Upper lobe of left lung (tissue), 6 donors: ENCODE measurements at regions not wholly inside any gene's neighbourhood (a gene's known extent, or its start where the extent isn't known, plus 50 kb on each side); places are given as distances from the start of the nearest gene placed in this dataset.

ENCODE experiments used
- ATAC-seq, 2 donors: fragments of 200-7000 bp; cut with Tn5 transposase; one replicate each; pipeline ENCODE4 v1.9.1; 2022; ENCODE audit warnings: mild to moderate bottlenecking in 2 of 2, moderate library complexity in 2 of 2; ENCODE audit not compliant: low FRiP score in 2 of 2
- DNase-seq, 2 donors: peaks; one replicate each; pipeline ENCODE4 v3.0.0-alpha.2; 2019 to 2020
- H3K27ac ChIP-seq, 4 donors: fragments of 200-600 bp; sonication (generic); one replicate each; pipeline ENCODE4 v1.5.1; 2016 to 2019
- H3K27me3 ChIP-seq, 4 donors: fragments of 200-600 bp; sonication (generic); one replicate each; pipeline ENCODE4 v1.5.1; 2017 to 2019
- H3K36me3 ChIP-seq, 4 donors: fragments of 200-600 bp; sonication (generic); one replicate each; pipeline ENCODE4 v1.5.1; 2016 to 2019
- H3K4me1 ChIP-seq, 4 donors: fragments of 200-600 bp; sonication (generic); one replicate each; pipeline ENCODE4 v1.5.1; 2018 to 2019
- H3K4me3 ChIP-seq, 4 donors: fragments of 200-600 bp; sonication (generic); one replicate each; pipeline ENCODE4 v1.5.1; 2017 to 2019; ENCODE audit warnings: mild to moderate bottlenecking in 2 of 4, moderate library complexity in 1 of 4
- H3K9me3 ChIP-seq, 4 donors: fragments of 200-600 bp; sonication (generic); one replicate each; pipeline ENCODE4 v1.5.1; 2018 to 2019
- EP300 ChIP-seq, 4 donors: sonication (generic); formaldehyde crosslinking; IDR thresholded peaks; one replicate each; pipeline ENCODE4 v1.5.1; 2017; ENCODE audit warnings: antibody characterized with exemption in 4 of 4, control low read depth in 2 of 4
- POLR2A ChIP-seq, 4 donors: fragments of 450-650 bp; IDR thresholded peaks; one replicate each; pipeline ENCODE4 v1.5.1; 2016 to 2017; ENCODE audit warnings: antibody characterized with exemption in 4 of 4, mild to moderate bottlenecking in 2 of 4
- POLR2AphosphoS5 ChIP-seq, 2 donors: sonication (generic); formaldehyde crosslinking; IDR thresholded peaks; one replicate each; pipeline ENCODE4 v1.5.1; 2017; ENCODE audit warnings: antibody characterized with exemption in 2 of 2
- WGBS, 2 donors: methylation state at CpG; one replicate each; pipeline ENCODE4 v1.1.5; 2017 to 2018; 5-methylcytosine and 5-hydroxymethylcytosine counted together
- TF ChIP-seq, protein P1 (sequence below), 6 experiments: fragments of 450-650 bp in 4 of 6; fragments of 200-600 bp in 2 of 6; sonication (generic) in 2 of 6; IDR thresholded peaks; one replicate each; pipeline ENCODE4 v1.5.1; 2016 to 2019; ENCODE audit warnings: antibody characterized with exemption in 6 of 6
- donor health status: DM: no; HTN: no; CAD: no; lungs with moderate emphysema.
- donor health status: DM: no; HTN: yes; CAD: no; lungs with severe emphysema.

DNA sequence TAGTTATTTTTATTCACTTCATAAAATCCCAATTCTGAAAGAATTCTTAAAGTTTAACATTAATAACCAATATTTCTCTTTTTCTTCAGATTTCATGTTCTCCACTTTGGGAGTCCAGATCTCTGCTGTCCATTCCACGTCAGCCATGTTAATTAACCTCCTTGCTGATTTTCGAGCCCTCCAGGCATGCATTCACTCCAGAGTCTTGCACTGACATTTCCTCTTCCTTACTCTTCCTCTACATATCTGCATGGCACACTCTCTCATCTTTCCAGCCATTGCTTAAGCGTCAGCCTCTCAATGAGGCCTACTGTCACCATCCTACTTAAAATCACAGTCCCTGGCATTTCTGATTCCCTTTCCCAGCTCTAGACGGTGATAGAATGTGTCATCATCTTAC, 144.8 kb downstream of the MAD2L1 start:
- no peak overlapping the region for H3K27ac ChIP-seq
- no peaks in the 10 kb centered on the region for H3K4me1 ChIP-seq
- 84 to 88% methylated on average over 4 of the region's 4 CpGs for WGBS, 2 donors
- no peak overlapping the region for H3K4me3 ChIP-seq
- DNase-seq (no peak), ATAC-seq (no peak)
- H3K36me3 ChIP-seq = no peaks in the 10 kb centered on the region
- H3K27me3 ChIP-seq = no peaks in the 10 kb centered on the region
- no peaks in the 10 kb centered on the region for H3K9me3 ChIP-seq
- TF ChIP-seq POLR2A (IDR thresholded peaks at IDR 0.05) (no peak), EP300 (IDR thresholded peaks at IDR 0.05) (no peak), POLR2AphosphoS5 (IDR thresholded peaks at IDR 0.05) (no peak)
- TF ChIP-seq, protein P1, sequence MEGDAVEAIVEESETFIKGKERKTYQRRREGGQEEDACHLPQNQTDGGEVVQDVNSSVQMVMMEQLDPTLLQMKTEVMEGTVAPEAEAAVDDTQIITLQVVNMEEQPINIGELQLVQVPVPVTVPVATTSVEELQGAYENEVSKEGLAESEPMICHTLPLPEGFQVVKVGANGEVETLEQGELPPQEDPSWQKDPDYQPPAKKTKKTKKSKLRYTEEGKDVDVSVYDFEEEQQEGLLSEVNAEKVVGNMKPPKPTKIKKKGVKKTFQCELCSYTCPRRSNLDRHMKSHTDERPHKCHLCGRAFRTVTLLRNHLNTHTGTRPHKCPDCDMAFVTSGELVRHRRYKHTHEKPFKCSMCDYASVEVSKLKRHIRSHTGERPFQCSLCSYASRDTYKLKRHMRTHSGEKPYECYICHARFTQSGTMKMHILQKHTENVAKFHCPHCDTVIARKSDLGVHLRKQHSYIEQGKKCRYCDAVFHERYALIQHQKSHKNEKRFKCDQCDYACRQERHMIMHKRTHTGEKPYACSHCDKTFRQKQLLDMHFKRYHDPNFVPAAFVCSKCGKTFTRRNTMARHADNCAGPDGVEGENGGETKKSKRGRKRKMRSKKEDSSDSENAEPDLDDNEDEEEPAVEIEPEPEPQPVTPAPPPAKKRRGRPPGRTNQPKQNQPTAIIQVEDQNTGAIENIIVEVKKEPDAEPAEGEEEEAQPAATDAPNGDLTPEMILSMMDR (IDR thresholded peaks at IDR 0.05) = no peak

DNA sequence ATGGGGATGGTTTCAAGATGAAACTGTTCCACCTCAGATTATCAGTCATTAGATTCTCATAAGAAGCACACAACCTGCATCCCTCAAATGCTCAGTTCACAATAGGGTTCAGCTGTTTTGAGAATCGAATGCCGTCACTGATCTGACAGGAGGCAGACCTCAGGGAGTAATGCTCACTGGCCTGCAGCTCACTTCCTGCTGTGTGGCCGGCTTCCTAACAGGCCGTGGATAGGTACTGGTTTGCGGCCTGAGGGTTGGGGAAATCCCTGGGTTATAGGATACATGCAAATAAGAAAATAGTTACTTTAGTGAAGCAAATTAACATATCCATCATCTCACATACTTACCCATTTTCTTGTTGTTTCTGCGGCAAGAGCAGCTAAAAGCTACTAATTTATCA, 160.4 kb downstream of the MAD2L1 start:
- 92 to 94% methylated on average over 6 of the region's 6 CpGs for WGBS, 2 donors
- no peak overlapping the region for H3K4me3 ChIP-seq
- no peak overlapping the region for H3K27ac ChIP-seq
- DNase-seq = no peak
- ATAC-seq = no peak
- H3K9me3 ChIP-seq = no peaks in the 10 kb centered on the region
- no peaks in the 10 kb centered on the region for H3K4me1 ChIP-seq
- TF ChIP-seq, protein P1 (IDR thresholded peaks at IDR 0.05) = no peak
- TF ChIP-seq EP300 (IDR thresholded peaks at IDR 0.05) = no peak
- no peak for TF ChIP-seq POLR2AphosphoS5 (IDR thresholded peaks at IDR 0.05)
- no peak for TF ChIP-seq POLR2A (IDR thresholded peaks at IDR 0.05)
- H3K27me3 ChIP-seq = no peaks in the 10 kb centered on the region
- H3K36me3 ChIP-seq = no peaks in the 10 kb centered on the region

DNA sequence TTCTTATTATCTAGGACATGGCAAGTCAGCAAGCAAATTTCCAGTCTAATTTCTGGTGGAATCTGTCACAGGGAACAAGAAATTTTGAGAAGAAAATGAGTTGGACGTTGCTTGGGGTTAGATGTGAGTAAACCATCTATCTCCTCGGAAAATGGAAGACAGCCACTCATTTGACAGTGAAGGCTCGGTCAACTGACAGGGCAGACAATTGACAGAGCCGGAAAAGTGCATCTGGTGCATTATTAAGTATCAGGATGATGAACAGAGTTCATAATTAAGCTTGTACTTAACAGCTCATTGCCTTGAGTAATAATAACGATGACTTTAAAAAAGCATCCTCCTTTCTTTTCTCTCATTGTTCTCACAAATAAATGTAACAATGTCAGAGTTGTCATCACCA, 168.4 kb downstream of the MAD2L1 start:
- DNase-seq = no peak
- TF ChIP-seq EP300 (IDR thresholded peaks at IDR 0.05) = no peak
- no peak for TF ChIP-seq POLR2A (IDR thresholded peaks at IDR 0.05)
- no peak for TF ChIP-seq POLR2AphosphoS5 (IDR thresholded peaks at IDR 0.05)
- TF ChIP-seq, protein P1 (IDR thresholded peaks at IDR 0.05) = no peak
- Histone ChIP-seq H3K27me3 (no peaks in the 10 kb centered on the region), H3K4me3 (no peak overlapping the region), H3K9me3 (no peaks in the 10 kb centered on the region), H3K4me1 (no peaks in the 10 kb centered on the region), H3K36me3 (no peaks in the 10 kb centered on the region), H3K27ac (no peak overlapping the region)
- no peak for ATAC-seq
- 77 to 78% methylated on average over 5 of the region's 5 CpGs for WGBS, 2 donors

DNA sequence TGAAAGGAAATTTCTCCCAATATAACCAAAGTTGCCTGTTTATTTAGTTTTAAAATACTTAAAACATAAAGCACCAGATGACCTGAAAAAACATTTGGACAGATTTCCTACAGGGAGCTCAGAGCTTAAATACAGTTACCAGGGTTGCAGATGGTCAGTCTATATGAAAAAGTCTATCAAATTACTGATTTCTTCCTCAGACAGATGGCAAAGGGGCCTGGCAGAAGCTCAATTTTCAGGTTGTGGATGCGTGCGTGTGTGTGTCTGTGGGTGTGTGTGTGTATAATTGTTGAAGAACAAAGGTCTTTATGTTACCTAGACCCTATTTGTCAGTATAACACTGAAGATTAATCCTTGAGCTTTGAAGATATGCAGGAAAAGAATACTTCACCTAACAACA, 169.4 kb downstream of the MAD2L1 start:
- no peak for TF ChIP-seq POLR2A (IDR thresholded peaks at IDR 0.05)
- no peak for TF ChIP-seq EP300 (IDR thresholded peaks at IDR 0.05)
- TF ChIP-seq, protein P1 (IDR thresholded peaks at IDR 0.05) = no peak
- no peak for TF ChIP-seq POLR2AphosphoS5 (IDR thresholded peaks at IDR 0.05)
- H3K9me3 ChIP-seq = no peaks in the 10 kb centered on the region
- ATAC-seq (no peak), DNase-seq (no peak)
- H3K27ac ChIP-seq = no peak overlapping the region
- H3K4me1 ChIP-seq = no peaks in the 10 kb centered on the region
- WGBS, 2 donors = 79 to 95% methylated on average over 2 of the region's 2 CpGs
- H3K27me3 ChIP-seq = no peaks in the 10 kb centered on the region
- no peak overlapping the region for H3K4me3 ChIP-seq
- no peaks in the 10 kb centered on the region for H3K36me3 ChIP-seq

DNA sequence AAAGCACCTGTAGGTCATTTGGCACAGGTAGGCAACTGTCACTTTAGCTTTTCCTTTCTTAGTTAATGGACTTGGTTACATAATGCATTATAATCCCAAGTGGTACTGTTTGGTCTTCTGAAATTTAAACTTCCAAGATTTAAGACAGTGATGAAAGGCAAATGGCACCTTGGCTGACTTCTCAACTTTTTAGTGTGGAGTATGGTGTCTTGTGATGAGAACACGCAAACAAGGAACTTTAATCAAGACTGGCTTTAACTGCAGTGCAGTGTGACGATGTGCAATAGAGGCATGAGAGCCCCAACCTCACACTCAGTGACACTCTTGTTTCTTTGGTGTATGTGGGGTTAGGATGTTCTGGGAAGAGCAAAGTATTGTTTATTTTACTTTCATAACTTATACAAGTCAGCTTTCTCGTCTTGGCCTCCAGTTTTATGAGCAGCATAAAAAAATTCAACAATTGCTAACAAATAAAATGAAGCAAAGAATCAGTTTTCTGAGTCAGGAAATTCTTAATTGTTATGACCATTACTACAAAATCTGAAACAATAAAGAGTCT, 171.9 kb downstream of the MAD2L1 start:
- ATAC-seq (no peak), DNase-seq (no peak)
- no peaks in the 10 kb centered on the region for H3K9me3 ChIP-seq
- no peaks in the 10 kb centered on the region for H3K27me3 ChIP-seq
- WGBS, 2 donors = 56 to 60% methylated on average over 3 of the region's 3 CpGs
- no peak overlapping the region for H3K27ac ChIP-seq
- H3K4me3 ChIP-seq = no peak overlapping the region
- H3K4me1 ChIP-seq = no peaks in the 10 kb centered on the region
- H3K36me3 ChIP-seq = no peaks in the 10 kb centered on the region
- TF ChIP-seq, protein P1 (IDR thresholded peaks at IDR 0.05) = no peak
- TF ChIP-seq EP300 (IDR thresholded peaks at IDR 0.05) (no peak), POLR2A (IDR thresholded peaks at IDR 0.05) (no peak), POLR2AphosphoS5 (IDR thresholded peaks at IDR 0.05) (no peak)
